Activated B cell treated with CpG ODN at 0.5 μM for 24 hours (primary cell): ENCODE measurements at regions not wholly inside any gene's neighbourhood (a gene's known extent, or its start where the extent isn't known, plus 50 kb on each side); places are given as distances from the start of the nearest gene placed in this dataset.
"Not testable (repeated sequence)": the region's sequence is repeated elsewhere in the genome, so short reads cannot be mapped to it uniquely, and the experiment has no call there.

Source experiments
- ATAC-seq: fragments of 200-7000 bp; cut with Tn5 transposase; one replicate; pipeline ENCODE4 v1.10.0; 2021; ENCODE audit warnings: low read depth, mild to moderate bottlenecking, moderate library complexity
- CTCF ChIA-PET: fragments of 350-600 bp; sonication (Branson Sonifier 250); formaldehyde crosslinking; loops from one replicate; lab custom pipeline; 2021; ENCODE audit warnings: antibody characterized with exemption; lab: Charles Lee
- POLR2A ChIA-PET: fragments of 350-600 bp; sonication (Branson Sonifier 250); formaldehyde crosslinking; loops from one replicate; lab custom pipeline; 2021; ENCODE audit warnings: antibody characterized with exemption; lab: Charles Lee
- DNase-seq: peaks from one replicate; pipeline ENCODE4 v3.0.0; 2022
- H3K27ac Mint-ChIP-seq: one replicate; pipeline ENCODE4 v1.8.0; 2020; ENCODE audit warnings: mixed read lengths
- H3K27me3 Mint-ChIP-seq: one replicate; pipeline ENCODE4 v1.8.0; 2021; ENCODE audit warnings: mixed read lengths
- H3K36me3 Mint-ChIP-seq: one replicate; pipeline ENCODE4 v1.8.0; 2021; ENCODE audit warnings: low read depth, mixed read lengths
- H3K4me1 Mint-ChIP-seq: one replicate; pipeline ENCODE4 v1.8.0; 2021; ENCODE audit warnings: mixed read lengths
- H3K4me3 Mint-ChIP-seq: one replicate; pipeline ENCODE4 v1.8.0; 2020; ENCODE audit warnings: mild to moderate bottlenecking, mixed read lengths
- H3K9me3 Mint-ChIP-seq: one replicate; pipeline ENCODE4 v1.8.0; 2020; ENCODE audit warnings: mixed read lengths
- intact Hi-C: fragments of 100-400 bp; cut with micrococcal nuclease; formaldehyde crosslinking; loops from one replicate; pipeline ENCODE4 v1.15.1; 2024
- TF ChIP-seq, protein P1 (sequence below): fragments of 200-600 bp; IDR thresholded peaks from one replicate; pipeline ENCODE4 v1.8.0; 2022; ENCODE audit warnings: antibody characterized with exemption, mild to moderate bottlenecking

DNA sequence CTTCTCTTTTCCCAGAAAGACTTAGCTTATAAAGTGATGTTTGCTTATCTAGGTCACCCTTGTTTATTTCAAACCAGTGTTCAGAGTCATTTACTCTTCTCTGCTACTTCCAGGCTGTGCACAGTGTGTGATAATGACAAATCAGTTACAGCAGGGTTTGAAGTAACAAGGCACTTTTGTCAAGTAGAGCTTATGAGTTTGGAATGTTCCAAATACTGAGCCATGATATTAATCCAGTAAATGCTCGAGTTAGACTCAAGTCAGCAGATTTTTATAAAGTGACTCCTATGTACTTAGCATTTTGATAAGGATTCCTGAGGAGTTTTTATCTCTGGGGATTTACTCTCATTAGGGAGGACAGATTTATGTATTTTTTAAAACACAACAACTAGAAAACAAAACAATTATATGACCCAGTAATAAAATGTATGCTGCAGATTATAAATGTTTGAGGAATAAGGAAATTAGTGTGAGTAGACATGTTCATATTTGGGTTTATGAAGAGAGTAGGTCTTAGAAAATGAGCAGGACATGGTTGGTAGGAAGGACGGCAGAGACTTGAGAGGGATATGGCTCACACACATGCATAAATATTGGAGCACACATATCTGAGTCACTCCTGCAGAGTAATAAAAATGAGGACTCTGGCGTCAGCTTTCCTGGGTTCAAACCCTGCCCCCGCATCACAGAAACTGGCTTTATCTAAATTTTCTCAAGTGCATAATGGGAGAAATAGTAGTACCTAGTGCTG, 271.2 kb downstream of the FBXO8 start:
- no peak for DNase-seq
- H3K4me1 Mint-ChIP-seq: no peaks in the 10 kb centered on the region
- no peaks in the 10 kb centered on the region for H3K9me3 Mint-ChIP-seq
- no peaks in the 10 kb centered on the region for H3K36me3 Mint-ChIP-seq
- ATAC-seq: no peak
- TF ChIP-seq, protein P1, sequence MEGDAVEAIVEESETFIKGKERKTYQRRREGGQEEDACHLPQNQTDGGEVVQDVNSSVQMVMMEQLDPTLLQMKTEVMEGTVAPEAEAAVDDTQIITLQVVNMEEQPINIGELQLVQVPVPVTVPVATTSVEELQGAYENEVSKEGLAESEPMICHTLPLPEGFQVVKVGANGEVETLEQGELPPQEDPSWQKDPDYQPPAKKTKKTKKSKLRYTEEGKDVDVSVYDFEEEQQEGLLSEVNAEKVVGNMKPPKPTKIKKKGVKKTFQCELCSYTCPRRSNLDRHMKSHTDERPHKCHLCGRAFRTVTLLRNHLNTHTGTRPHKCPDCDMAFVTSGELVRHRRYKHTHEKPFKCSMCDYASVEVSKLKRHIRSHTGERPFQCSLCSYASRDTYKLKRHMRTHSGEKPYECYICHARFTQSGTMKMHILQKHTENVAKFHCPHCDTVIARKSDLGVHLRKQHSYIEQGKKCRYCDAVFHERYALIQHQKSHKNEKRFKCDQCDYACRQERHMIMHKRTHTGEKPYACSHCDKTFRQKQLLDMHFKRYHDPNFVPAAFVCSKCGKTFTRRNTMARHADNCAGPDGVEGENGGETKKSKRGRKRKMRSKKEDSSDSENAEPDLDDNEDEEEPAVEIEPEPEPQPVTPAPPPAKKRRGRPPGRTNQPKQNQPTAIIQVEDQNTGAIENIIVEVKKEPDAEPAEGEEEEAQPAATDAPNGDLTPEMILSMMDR: no peak
- no peak overlapping the region for H3K27ac Mint-ChIP-seq
- CTCF ChIA-PET: no interaction called here
- intact Hi-C loops: no loop called here
- POLR2A ChIA-PET: no interaction called here
- no peak overlapping the region for H3K4me3 Mint-ChIP-seq
- no peaks in the 10 kb centered on the region for H3K27me3 Mint-ChIP-seq

DNA sequence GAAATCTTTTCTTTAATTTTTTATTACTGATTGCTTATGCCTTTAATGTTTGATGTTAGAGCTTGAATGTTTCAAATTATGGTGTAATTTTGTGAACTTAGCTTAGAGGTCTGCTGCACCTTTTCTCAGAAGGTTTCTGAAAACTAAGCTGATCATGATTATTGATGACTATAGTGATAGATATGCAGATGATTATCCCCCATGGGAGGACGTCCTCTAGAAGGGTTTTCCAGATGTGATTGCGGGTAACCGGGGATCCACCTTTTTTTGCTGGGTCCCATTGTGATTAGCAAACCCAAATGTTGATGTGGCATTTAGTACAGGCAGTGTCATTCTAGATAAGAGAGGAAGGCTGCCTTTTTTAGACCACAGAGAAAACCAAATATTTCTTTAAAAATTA, 272.9 kb downstream of the FBXO8 start:
- DNase-seq (no peak), ATAC-seq (no peak)
- POLR2A ChIA-PET: no interaction called here
- Mint-ChIP-seq H3K27ac (no peak overlapping the region), H3K36me3 (no peaks in the 10 kb centered on the region), H3K27me3 (no peaks in the 10 kb centered on the region), H3K4me3 (no peak overlapping the region), H3K4me1 (no peaks in the 10 kb centered on the region), H3K9me3 (no peaks in the 10 kb centered on the region)
- TF ChIP-seq, protein P1: no peak
- CTCF ChIA-PET: no interaction called here
- intact Hi-C loops: no loop called here

DNA sequence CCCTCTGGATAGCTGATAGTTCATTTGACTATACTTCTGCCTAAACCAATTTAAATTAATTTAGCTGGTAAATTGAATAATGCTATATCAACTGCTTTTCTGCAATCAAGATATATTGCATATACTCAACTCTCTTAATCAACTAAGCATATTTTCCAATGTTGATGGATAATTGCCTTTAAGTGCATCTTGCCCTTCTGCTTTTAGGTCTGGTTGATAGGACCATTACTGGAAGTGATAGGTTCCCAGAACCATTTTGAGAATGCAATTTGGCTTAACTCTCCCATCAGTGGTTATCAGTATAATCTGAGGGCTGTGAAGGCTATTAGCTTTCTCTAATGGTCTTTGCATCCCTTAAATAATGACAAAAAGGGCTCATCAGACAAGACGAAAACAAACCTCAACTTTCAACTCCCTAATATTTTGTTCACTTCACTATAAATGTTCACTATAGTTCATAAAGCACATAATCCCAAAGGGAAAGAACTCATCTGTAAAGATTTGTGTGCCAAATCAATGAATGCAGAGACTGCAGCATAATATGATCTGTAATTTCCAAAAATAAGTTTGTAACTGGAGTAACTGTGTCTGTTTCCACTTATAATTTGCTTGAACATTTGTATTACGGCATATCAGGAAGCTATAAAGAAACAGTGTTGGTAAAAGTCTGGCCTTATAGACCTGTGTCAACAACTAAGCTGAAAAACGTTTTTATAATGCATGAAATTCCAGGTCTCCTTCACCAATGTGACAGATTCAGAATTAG, 273.6 kb downstream of the FBXO8 start:
- Mint-ChIP-seq H3K4me1 (no peaks in the 10 kb centered on the region), H3K4me3 (no peak overlapping the region), H3K27ac (no peak overlapping the region), H3K36me3 (no peaks in the 10 kb centered on the region), H3K9me3 (no peaks in the 10 kb centered on the region), H3K27me3 (no peaks in the 10 kb centered on the region)
- no peak for ATAC-seq
- DNase-seq: no peak
- CTCF ChIA-PET: no interaction called here
- POLR2A ChIA-PET: no interaction called here
- intact Hi-C loops: no loop called here
- TF ChIP-seq, protein P1: no peak

DNA sequence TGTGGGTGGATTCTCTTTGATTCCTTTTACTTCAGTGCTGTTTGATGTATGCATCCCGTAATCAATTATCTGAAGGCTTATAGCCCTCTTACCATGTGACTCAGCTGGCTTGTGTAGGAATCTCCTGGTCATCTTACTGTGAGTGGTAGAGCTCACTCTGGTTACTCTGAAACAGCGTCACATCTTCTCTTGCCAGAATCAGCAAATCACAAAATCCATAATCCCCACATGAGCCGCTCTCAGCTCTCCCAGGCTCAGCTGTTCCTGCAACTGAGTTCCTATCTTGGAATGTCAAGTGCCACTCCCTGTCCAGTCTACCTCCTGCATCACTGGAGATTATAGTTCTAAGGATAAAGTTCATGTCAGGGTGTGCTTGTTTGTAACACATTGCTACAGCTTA, 278.0 kb downstream of the FBXO8 start:
- intact Hi-C loops: no loop called here
- Mint-ChIP-seq H3K36me3 (no peaks in the 10 kb centered on the region), H3K27me3 (no peaks in the 10 kb centered on the region), H3K4me1 (no peaks in the 10 kb centered on the region), H3K27ac (no peak overlapping the region), H3K4me3 (no peak overlapping the region), H3K9me3 (no peaks in the 10 kb centered on the region)
- DNase-seq (no peak), ATAC-seq (no peak)
- POLR2A ChIA-PET: no interaction called here
- CTCF ChIA-PET: no interaction called here
- TF ChIP-seq, protein P1: no peak

DNA sequence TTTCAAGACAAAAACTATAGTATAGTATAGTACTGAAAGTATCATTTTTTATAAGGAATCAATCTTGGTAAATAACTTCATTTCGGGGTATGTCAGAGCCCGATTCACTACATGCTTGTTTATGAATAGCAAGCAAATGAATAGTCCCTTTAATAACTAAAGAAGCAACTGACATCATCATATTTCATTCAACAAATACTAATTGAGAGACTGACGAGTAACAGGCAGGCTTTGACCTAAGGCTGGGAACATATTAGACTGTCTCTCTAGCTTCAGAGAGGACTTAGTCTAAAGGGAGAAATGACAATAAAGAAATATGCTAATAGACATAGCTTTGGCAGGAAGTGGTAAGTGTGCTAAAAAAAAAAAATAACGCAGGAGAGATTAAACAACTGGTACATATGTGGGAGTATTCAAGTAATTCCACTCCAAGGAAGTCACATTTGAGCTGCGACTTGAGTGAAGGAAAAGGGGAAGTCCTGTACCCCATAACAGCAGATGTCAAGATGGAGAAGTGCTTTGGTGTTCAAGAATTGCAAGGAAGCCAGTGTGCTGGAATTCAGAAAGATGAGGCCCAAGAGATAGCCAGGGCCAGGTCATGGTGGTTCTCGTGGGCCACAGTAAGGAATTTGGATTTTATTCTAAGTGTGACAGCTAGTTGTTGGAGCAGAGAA, 284.9 kb downstream of the FBXO8 start:
- no peaks in the 10 kb centered on the region for H3K4me1 Mint-ChIP-seq
- ChIA-PET POLR2A (no interaction called here), CTCF (no interaction called here)
- no peak overlapping the region for H3K4me3 Mint-ChIP-seq
- H3K36me3 Mint-ChIP-seq: no peaks in the 10 kb centered on the region
- intact Hi-C loops: no loop called here
- H3K27ac Mint-ChIP-seq: no peak overlapping the region
- H3K9me3 Mint-ChIP-seq: no peaks in the 10 kb centered on the region
- TF ChIP-seq, protein P1: no peak
- ATAC-seq: no peak
- no peak for DNase-seq
- no peaks in the 10 kb centered on the region for H3K27me3 Mint-ChIP-seq

DNA sequence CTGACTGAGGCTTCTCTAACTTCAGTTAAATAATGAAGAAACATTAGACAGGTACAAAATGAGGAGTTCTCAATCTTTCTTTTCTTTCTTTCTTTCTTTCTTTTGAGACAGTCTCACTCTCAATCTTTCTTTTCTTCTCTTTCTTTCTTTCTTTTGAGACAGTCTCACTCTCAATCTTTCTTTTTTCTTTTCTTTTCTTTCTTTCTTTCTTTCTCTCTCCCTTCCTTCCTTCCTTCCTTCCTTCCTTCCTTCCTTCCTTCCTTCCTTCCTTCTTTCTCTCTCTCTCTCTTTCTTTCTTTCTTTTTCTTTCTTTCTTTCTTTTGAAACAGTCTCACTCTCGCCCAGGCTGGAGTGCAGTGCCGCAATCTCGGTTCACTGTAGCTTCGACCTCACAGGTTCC, 287.7 kb downstream of the FBXO8 start:
- H3K27me3 Mint-ChIP-seq, H3K27ac Mint-ChIP-seq, POLR2A ChIA-PET, ATAC-seq, CTCF ChIA-PET, DNase-seq, H3K4me3 Mint-ChIP-seq, intact Hi-C loops, H3K9me3 Mint-ChIP-seq, H3K4me1 Mint-ChIP-seq, H3K36me3 Mint-ChIP-seq: not testable (repeated sequence)
